ENCODE measurements at regions not wholly inside any gene's neighbourhood (a gene's known extent, or its start where the extent isn't known, plus 50 kb on each side); places are given as distances from the start of the nearest gene placed in this dataset.

DNA sequence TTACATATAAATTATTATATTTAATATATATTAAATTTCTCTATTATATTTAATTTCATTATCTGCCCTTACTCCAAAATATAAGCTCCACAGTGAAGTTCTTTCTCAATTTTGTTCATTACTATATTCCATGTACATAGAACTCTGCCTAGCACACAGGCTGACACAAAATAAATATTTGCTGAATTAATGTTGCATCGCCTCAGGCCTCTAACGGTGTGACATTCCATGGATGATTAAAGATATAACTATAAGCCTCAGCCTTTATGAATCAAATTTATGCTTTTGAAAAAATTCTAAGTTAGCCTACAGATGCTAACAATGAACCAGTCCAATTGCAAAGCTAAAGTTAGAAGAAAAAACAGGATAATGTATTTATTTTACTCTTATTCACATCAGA lies 1337.2 kb upstream of the NRXN1 start:
- TF ChIP-seq, protein P1, sequence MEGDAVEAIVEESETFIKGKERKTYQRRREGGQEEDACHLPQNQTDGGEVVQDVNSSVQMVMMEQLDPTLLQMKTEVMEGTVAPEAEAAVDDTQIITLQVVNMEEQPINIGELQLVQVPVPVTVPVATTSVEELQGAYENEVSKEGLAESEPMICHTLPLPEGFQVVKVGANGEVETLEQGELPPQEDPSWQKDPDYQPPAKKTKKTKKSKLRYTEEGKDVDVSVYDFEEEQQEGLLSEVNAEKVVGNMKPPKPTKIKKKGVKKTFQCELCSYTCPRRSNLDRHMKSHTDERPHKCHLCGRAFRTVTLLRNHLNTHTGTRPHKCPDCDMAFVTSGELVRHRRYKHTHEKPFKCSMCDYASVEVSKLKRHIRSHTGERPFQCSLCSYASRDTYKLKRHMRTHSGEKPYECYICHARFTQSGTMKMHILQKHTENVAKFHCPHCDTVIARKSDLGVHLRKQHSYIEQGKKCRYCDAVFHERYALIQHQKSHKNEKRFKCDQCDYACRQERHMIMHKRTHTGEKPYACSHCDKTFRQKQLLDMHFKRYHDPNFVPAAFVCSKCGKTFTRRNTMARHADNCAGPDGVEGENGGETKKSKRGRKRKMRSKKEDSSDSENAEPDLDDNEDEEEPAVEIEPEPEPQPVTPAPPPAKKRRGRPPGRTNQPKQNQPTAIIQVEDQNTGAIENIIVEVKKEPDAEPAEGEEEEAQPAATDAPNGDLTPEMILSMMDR (IDR thresholded peaks at IDR 0.05; ENCODE audit: control insufficient read depth, extremely low read depth, insufficient read depth) = no peak
- no peak overlapping the region for H3K4me3 ChIP-seq (ENCODE audit: low read depth, low read length)
- no peak for DNase-seq (ENCODE audit: low read depth)

DNA sequence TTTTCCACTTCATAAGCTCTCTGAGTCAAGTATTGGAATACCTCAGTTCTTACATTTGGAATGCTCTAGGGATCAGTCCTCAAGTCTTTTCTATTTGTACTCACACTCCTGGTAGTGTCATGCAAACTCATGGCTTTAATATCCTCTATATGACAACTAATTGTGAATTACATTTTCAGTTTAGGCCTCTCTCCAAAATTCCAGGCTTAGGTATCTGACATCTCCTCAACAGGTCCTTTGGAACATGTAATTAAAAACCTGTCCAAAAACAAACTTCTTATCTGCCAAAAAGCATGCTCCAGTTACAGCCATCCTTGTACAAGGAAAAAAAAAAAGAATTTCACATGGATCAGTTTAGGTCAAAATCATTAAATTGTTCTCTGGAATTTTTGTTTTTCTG lies 1336.2 kb upstream of the NRXN1 start:
- TF ChIP-seq, protein P1 (IDR thresholded peaks at IDR 0.05; ENCODE audit: control insufficient read depth, extremely low read depth, insufficient read depth) = no peak
- DNase-seq (ENCODE audit: low read depth) = no peak
- H3K4me3 ChIP-seq (ENCODE audit: low read depth, low read length) = no peak overlapping the region

DNA sequence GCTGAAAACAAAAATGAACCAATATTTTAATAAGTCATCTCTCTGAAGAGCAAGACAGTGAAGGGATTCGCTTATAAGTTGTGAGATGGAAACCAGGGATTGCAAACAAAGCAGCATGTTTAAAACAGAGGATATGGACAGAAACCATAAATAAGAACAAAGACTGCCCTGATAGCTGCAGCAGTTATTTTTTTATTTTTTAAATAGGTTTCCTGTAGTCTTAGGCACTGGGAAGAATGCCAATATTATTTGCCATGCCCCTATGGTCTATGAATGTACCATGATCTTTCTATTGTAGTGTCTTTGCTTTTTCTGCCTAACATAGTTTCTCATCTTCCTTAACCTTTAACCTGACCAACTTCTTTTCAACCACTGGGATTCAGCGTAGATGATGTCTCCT lies 1334.0 kb upstream of the NRXN1 start:
- TF ChIP-seq, protein P1 (IDR thresholded peaks at IDR 0.05; ENCODE audit: control insufficient read depth, extremely low read depth, insufficient read depth) = no peak
- DNase-seq (ENCODE audit: low read depth) = no peak
- H3K4me3 ChIP-seq (ENCODE audit: low read depth, low read length) = no peak overlapping the region

DNA sequence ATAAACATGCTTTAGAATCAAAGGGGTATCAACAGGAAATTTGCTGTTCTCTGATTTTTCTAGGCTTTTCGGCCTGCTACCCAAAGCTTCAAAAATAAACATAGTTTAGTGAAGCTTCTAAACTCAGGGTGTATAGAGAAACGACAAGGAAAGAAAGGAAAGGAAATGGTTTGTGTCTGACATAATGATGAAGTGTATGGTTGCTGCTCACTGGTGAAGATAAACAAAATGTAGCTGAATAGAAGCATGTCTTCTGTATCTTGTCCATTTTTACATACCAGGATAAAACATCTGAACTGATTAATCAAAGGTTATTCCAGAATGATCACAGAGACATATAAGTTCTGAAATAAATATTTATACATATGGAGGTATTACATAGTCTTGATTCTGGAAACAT lies 1324.6 kb upstream of the NRXN1 start:
- no peak for DNase-seq (ENCODE audit: low read depth)
- no peak overlapping the region for H3K4me3 ChIP-seq (ENCODE audit: low read depth, low read length)
- TF ChIP-seq, protein P1 (IDR thresholded peaks at IDR 0.05; ENCODE audit: control insufficient read depth, extremely low read depth, insufficient read depth) = no peak

DNA sequence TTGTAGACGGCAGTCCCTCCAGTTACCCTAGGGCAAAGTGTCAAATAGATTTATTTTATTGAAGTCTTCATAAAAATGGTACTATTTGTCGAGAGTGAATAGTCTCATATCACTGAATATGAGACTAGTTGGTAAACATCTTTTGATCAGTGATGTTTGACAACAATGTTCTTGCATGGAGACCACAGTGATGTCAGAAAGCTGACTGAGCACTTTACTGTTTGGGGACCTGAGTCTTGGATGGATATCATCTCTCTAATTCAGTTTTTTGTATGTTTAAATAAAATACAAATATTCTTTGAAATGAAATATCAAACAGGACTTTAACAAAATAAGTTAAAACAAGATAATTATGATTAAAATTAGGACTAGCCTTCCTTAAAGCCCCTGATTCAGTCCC lies 1315.4 kb upstream of the NRXN1 start:
- TF ChIP-seq, protein P1 (IDR thresholded peaks at IDR 0.05; ENCODE audit: control insufficient read depth, extremely low read depth, insufficient read depth) = no peak
- H3K4me3 ChIP-seq (ENCODE audit: low read depth, low read length) = no peak overlapping the region
- no peak for DNase-seq (ENCODE audit: low read depth)

DNA sequence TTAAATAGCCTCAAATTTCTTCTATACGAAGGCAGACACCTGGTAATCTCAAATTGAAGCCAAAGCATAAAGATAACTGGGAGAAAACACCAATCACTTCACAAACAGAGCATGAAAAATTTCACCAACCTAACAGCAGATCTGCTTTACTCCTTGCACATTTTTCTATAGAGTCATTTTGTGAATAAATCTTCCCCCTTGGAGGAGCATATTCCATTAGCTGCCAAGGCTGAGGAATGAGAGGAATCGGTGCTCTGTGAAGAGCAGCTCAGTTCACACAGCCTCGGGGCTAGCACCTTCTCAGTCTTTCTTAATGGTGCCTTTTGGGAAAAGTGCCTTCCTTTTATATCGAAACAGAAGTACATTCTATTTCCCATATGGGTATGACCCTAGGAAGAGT lies 1313.7 kb upstream of the NRXN1 start:
- H3K4me3 ChIP-seq (ENCODE audit: low read depth, low read length) = no peak overlapping the region
- TF ChIP-seq, protein P1 (IDR thresholded peaks at IDR 0.05; ENCODE audit: control insufficient read depth, extremely low read depth, insufficient read depth) = no peak
- no peak for DNase-seq (ENCODE audit: low read depth)

DNA sequence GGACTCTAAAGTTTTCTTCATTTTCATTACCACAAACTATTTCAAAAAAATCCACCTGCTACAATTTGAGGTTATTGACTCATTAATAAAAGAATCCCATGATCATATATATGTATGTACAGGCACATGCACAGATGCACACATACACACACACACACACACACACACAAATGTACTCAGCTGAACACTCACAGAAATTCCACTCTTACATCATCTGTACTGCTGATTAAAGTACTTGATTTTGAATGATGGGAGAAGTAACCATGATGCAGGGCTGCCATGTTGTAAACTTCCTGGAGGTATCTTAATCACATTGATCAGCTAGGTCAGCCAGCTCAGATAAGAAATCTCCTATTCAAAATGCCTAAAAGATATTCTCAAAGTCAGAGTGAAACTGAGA lies 1313.2 kb upstream of the NRXN1 start:
- TF ChIP-seq, protein P1 (IDR thresholded peaks at IDR 0.05; ENCODE audit: control insufficient read depth, extremely low read depth, insufficient read depth) = no peak

More for the DNA sequence above, 1313.2 kb upstream of the NRXN1 start:
- H3K4me3 ChIP-seq (ENCODE audit: low read depth, low read length) = no peak overlapping the region
- no peak for DNase-seq (ENCODE audit: low read depth)

Data from LNCaP clone FGC (cell line).